ENCODE measurements at regions not wholly inside any gene's neighbourhood (a gene's known extent, or its start where the extent isn't known, plus 50 kb on each side); places are given as distances from the start of the nearest gene placed in this dataset.

DNA sequence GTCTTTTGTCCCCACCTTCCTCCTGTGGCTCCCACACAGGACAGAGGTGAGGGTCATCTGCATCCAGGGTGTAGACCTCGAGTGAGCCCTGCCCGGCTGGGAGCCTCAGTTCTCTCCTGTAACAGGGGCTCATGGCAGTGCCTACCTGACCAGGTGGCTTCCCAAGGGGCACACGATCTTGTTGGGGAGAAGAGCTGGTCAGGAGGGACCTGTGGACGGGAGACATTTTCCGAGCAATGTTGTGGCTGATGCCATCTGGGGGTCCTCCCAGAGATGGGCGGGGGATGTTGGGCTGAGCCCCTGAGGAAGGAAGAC lies 51.9 kb downstream of the CEBPB start:
- no peak for TF ChIP-seq CTCF (IDR thresholded peaks at IDR 0.05)

DNA sequence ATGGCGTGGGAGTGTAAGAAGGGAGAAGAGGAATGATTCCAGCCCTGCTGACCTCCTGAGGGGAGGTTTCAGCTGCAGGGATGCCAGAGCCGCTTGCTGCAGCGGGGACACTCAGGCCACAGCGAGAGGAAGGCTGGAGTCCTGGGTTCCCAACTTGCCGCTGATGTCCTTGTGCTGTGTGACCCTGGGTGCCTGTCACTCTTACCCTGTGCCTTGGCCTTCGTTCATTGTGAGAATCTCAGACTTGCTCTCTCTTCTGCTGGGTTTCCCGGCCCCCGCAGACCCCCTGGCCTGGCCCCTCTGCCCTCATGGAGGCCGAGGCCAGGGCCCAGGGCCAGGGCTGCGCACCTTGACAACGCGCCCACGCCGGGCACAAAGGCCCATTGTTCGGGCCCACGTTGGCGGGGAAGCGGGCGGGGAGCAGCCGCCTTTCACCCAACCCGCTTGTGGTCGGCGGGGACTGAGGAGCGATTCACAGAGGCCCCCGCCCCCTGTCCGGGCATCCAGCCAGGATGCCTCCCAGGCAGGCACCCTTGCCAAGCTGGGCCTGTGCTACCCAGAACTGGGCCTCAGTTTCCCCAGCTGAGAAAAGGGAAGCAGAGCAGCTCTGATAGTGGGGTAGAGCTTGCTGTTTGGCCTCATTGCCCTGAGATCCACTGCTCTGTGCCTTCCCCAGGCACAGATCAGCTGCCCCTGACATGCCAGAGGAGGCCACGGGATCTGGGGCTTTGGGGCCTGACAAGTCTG lies 52.4 kb downstream of the CEBPB start:
- no peak for TF ChIP-seq CTCF (IDR thresholded peaks at IDR 0.05)

- no peak for TF ChIP-seq CTCF (IDR thresholded peaks at IDR 0.05)
Measured at GRCh38 chr20:50243610-50244351, 53.2 kb downstream of the CEBPB start.

- no peak for TF ChIP-seq CTCF (IDR thresholded peaks at IDR 0.05)
Measured at GRCh38 chr20:50244352-50245149, 53.9 kb downstream of the CEBPB start.

DNA sequence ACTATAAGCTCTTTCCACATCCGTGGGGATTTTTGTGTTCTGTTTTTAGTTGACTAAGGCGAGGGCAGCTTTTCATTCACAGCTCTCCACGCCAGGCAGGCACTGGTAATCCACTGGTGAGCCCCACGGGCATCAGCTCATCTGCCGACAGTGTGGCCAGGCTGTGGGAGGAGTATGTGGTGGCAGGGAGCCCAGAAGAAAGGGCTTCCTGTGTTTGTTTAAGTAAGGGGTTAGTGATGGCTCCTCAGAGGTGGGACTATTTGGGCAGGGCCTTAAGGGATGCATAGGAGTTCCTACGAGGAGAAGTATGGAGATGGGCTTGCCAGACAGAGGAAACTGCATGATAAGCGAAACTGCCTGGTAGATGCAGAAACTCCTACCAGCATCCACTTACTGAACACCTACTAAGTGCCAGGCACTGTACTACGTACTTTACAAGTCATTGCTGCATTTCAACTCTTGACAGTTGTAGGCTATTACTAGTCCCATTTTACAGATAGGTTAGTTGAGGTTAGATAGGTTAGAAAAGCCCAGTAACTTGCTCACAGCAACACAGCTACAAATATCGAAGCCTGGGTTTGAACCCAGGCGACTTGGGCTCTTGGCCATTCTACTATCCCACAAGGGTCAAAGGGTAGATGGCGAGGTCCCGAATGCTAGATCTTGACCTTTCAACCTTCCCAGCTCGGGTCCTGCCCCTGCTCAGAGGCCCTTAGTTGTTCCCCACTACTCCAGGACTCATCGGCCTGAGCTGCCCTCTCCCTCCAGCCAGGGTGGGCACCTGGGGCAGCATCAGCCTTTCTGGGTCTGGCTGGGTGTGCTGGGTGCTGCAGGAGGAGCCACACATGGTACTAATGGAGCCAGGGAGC lies 55.1 kb downstream of the CEBPB start:
- no peak for TF ChIP-seq CTCF (IDR thresholded peaks at IDR 0.05)

DNA sequence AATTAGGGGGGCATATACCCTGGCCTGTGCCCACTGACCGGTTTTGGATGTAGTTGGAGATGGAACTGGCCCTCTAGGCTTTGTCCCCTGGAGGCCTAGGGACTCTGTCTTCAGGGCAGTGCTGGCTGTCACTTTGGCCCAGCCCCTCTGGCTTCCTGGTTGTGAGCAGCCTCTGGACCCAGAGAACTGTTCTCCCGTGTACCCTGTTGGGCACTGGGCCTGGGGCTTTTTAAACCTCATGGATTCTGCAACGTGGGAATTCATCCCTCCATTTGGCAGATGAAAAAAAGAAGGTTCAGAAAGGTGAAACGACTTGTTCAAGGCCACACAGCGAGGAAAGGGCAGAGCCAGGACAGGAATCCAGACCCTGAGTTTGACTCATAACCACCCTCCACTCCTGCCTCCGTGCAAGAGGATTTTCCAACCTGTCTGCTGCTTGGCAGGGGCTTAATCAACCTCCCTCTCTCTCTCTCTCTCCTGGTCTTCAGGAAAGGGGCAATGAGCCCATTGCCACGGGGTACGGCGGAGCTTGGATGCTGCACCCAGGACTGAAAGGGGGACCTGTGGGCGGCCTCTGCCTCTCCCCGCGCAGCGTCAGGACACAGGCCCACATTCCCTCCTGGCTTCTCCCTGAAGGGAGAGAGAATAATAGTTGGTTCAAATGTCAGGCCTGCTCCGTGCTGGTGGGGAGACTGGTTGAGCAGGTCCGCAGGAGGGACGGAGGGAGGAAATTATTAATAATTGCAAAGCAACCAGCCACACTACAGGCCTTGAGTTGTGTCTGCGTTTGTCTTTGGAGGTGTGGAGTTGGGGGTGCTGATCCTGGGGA lies 56.0 kb downstream of the CEBPB start:
- TF ChIP-seq CTCF (IDR thresholded peaks at IDR 0.05) = no peak

All from LNCAP (cell line).